GM12872 (cell line): ENCODE measurements at regions not wholly inside any gene's neighbourhood (a gene's known extent, or its start where the extent isn't known, plus 50 kb on each side); places are given as distances from the start of the nearest gene placed in this dataset.

Experiments
- CTCF ChIP-seq: IDR thresholded peaks from 3 replicates; pipeline ENCODE4 v1.5.1; 2011; ENCODE audit warnings: low read depth, mild to moderate bottlenecking, low read length, moderate library complexity; ENCODE audit not compliant: insufficient read depth

- no peak for TF ChIP-seq CTCF
Measured at GRCh38 chr5:105807951-105808350, 1862.8 kb downstream of the EFNA5 start.

GRCh38 chr5:105807290-105807689, 1863.4 kb downstream of the EFNA5 start:
- TF ChIP-seq CTCF: no peak

- no peak for TF ChIP-seq CTCF
Measured at GRCh38 chr5:105806596-105806995, 1864.1 kb downstream of the EFNA5 start.

- TF ChIP-seq CTCF: no peak
Measured at GRCh38 chr5:105803431-105803830, 1867.3 kb downstream of the EFNA5 start.

- TF ChIP-seq CTCF: no peak
Measured at GRCh38 chr5:105794578-105794977, 1876.2 kb downstream of the EFNA5 start.

GRCh38 chr5:105789246-105789645, 1881.5 kb downstream of the EFNA5 start:
- TF ChIP-seq CTCF: no peak

- no peak for TF ChIP-seq CTCF
Measured at GRCh38 chr5:105783811-105784210, 1886.9 kb downstream of the EFNA5 start.

- TF ChIP-seq CTCF: no peak
Measured at GRCh38 chr5:105782501-105782900, 1888.2 kb downstream of the EFNA5 start.
